ENCODE measurements at regions not wholly inside any gene's neighbourhood (a gene's known extent, or its start where the extent isn't known, plus 50 kb on each side); places are given as distances from the start of the nearest gene placed in this dataset.
"Not testable (repeated sequence)": the region's sequence is repeated elsewhere in the genome, so short reads cannot be mapped to it uniquely, and the experiment has no call there.

- DNase-seq: no peak
Observed at GRCh38 chr2:175450029-175450760, 268.7 kb upstream of the ATP5MC3 start.

- no peak for DNase-seq
Observed at GRCh38 chr2:175449616-175450015, 268.1 kb upstream of the ATP5MC3 start.

GRCh38 chr2:175446201-175446600 is 264.7 kb upstream of the ATP5MC3 start:
- no peak for DNase-seq

- no peak for DNase-seq
Observed at GRCh38 chr2:175445281-175445680, 263.8 kb upstream of the ATP5MC3 start.

GRCh38 chr2:175442441-175442840 is 260.9 kb upstream of the ATP5MC3 start:
- DNase-seq: no peak

- no peak for DNase-seq
Observed at GRCh38 chr2:175441181-175441761, 259.8 kb upstream of the ATP5MC3 start.

- no peak for DNase-seq
Observed at GRCh38 chr2:175439416-175439815, 257.9 kb upstream of the ATP5MC3 start.

GRCh38 chr2:175437167-175437566 is 255.7 kb upstream of the ATP5MC3 start:
- no peak for DNase-seq

- DNase-seq: no peak
Observed at GRCh38 chr2:175436076-175436475, 254.6 kb upstream of the ATP5MC3 start.

GRCh38 chr2:175435012-175435411 is 253.5 kb upstream of the ATP5MC3 start:
- DNase-seq: no peak

- no peak for DNase-seq
Observed at GRCh38 chr2:175432793-175433192, 251.3 kb upstream of the ATP5MC3 start.

GRCh38 chr2:175432021-175432420 is 250.5 kb upstream of the ATP5MC3 start:
- no peak for DNase-seq

- no peak for DNase-seq
Observed at GRCh38 chr2:175431101-175431946, 249.8 kb upstream of the ATP5MC3 start.

- DNase-seq: no peak
Observed at GRCh38 chr2:175430236-175430635, 248.7 kb upstream of the ATP5MC3 start.

GRCh38 chr2:175418224-175418835 is 236.8 kb upstream of the ATP5MC3 start:
- DNase-seq: no peak

GRCh38 chr2:175414882-175415487 is 233.5 kb upstream of the ATP5MC3 start:
- DNase-seq: no peak

GRCh38 chr2:175414191-175414881 is 232.8 kb upstream of the ATP5MC3 start:
- no peak for DNase-seq

GRCh38 chr2:175410941-175411340 is 229.4 kb upstream of the ATP5MC3 start:
- DNase-seq: not testable (repeated sequence)

- DNase-seq: no peak
Observed at GRCh38 chr2:175404839-175405238, 223.3 kb upstream of the ATP5MC3 start.

GRCh38 chr2:175403599-175404221 is 222.2 kb upstream of the ATP5MC3 start:
- DNase-seq: no peak

- DNase-seq: no peak
Observed at GRCh38 chr2:175402571-175402970, 221.1 kb upstream of the ATP5MC3 start.

GRCh38 chr2:175401956-175402469 is 220.5 kb upstream of the ATP5MC3 start:
- DNase-seq: no peak

Data from CD4-positive, alpha-beta T cell treated with Interleukin-6 for 4 hours (primary cell).